K562 (cell line): ENCODE measurements at regions not wholly inside any gene's neighbourhood (a gene's known extent, or its start where the extent isn't known, plus 50 kb on each side); places are given as distances from the start of the nearest gene placed in this dataset.

Experiments
- ATAC-seq: fragments of 200-7000 bp; cut with Tn5 transposase; 3 replicates; pipeline ENCODE4 v1.9.1; 2020; ENCODE audit warnings: moderate library complexity
- BruUV-seq: library from RNA; stranded (reverse); fragments of 400-500 nt; replicated peaks from 2 replicates; lab custom pipeline; 2021; lab: Mats Ljungman, UMichigan
- CTCF ChIA-PET: fragments of 300-600 bp; formaldehyde crosslinking; extraction: SDS; loops from one replicate; lab custom pipeline; 2021; ENCODE audit warnings: low intra/inter-chr PET ratio; lab: Yijun Ruan, JAX
- POLR2A ChIA-PET: fragments of 300-600, 350-650 bp; sonication (Branson Sonifier 250); formaldehyde crosslinking; extraction: SDS; loops from one replicate; lab custom pipeline; 2021; ENCODE audit warnings: antibody characterized with exemption, inconsistent platforms; lab: Yijun Ruan, JAX
- DNase-seq, 4 experiments: peaks; one replicate each; pipeline versions ENCODE4 v3.0.0 to v3.0.0-alpha.2; 2011 to 2018; ENCODE audit warnings: low spot score in 3 of 4, mixed read lengths in 3 of 4; ENCODE audit errors: extremely low read depth in 1 of 4
- FAIRE-seq: peaks from 2 replicates; lab custom pipeline; 2011; peaks lifted over from hg19 to GRCh38; lab: Jason Lieb, UNC
- H2AFZ ChIP-seq: 2 replicates; pipeline ENCODE4 v1.6.0; 2011; ENCODE audit warnings: low read depth, low read length, control low read depth, inconsistent platforms
- H3K27ac ChIP-seq: fragments of 200-600 bp; 3 replicates; pipeline ENCODE4 v1.8.0; 2011; ENCODE audit warnings: low read depth, mild to moderate bottlenecking, control low read depth, inconsistent platforms, low read length, moderate library complexity, mixed read lengths; ENCODE audit errors: extremely low read depth
- H3K27me3 ChIP-seq, 2 experiments: fragments of 300-600 bp in 1 of 2; 2 replicates in 1 of 2; 3 replicates in 1 of 2; pipeline versions ENCODE4 v1.6.0 to v1.8.0; 2011; ENCODE audit warnings: inconsistent platforms in 2 of 2, low read length in 2 of 2, mild to moderate bottlenecking in 1 of 2, mixed read lengths in 1 of 2, moderate library complexity in 1 of 2; ENCODE audit not compliant: control insufficient read depth in 2 of 2, insufficient read depth in 2 of 2
- H3K36me3 ChIP-seq: fragments of 300-600 bp; 3 replicates; pipeline ENCODE4 v1.8.0; 2011; ENCODE audit warnings: mild to moderate bottlenecking, low read length, inconsistent platforms; ENCODE audit not compliant: control insufficient read depth, insufficient read depth
- H3K4me1 ChIP-seq, 2 experiments: fragments of 200-600 bp in 1 of 2; replicated peaks in 1 of 2; 2 replicates in 1 of 2; 3 replicates in 1 of 2; pipeline versions ENCODE4 v1.5.1 to v1.8.0; 2011; ENCODE audit warnings: inconsistent platforms in 2 of 2, low read length in 2 of 2, mild to moderate bottlenecking in 1 of 2, mixed read lengths in 1 of 2, moderate library complexity in 1 of 2; ENCODE audit not compliant: control insufficient read depth in 2 of 2, insufficient read depth in 2 of 2
- H3K4me2 ChIP-seq: 2 replicates; pipeline ENCODE4 v1.6.1; 2011; ENCODE audit warnings: low read length, control low read depth, inconsistent platforms, mixed read lengths; ENCODE audit not compliant: insufficient read depth
- H3K4me3 ChIP-seq: fragments of 200-600 bp; sonication (generic), shearing (Covaris generic); 2 replicates; pipeline ENCODE4 v1.5.1; 2016; ENCODE audit warnings: control low read depth, inconsistent platforms
- H3K79me2 ChIP-seq: fragments of 200-600 bp; 3 replicates; pipeline ENCODE4 v1.8.0; 2011; ENCODE audit warnings: low read length, inconsistent platforms; ENCODE audit not compliant: control insufficient read depth, insufficient read depth
- H3K9ac ChIP-seq, 2 experiments: 2 replicates each; pipeline versions ENCODE4 v1.6.0 to v1.6.1; 2011; ENCODE audit warnings: low read depth in 2 of 2, low read length in 2 of 2, control low read depth in 1 of 2, inconsistent platforms in 1 of 2, mild to moderate bottlenecking in 1 of 2, mixed read lengths in 1 of 2; ENCODE audit not compliant: insufficient read depth in 1 of 2
- H3K9me1 ChIP-seq: one replicate; pipeline ENCODE4 v1.6.0; 2011; ENCODE audit warnings: inconsistent platforms, mild to moderate bottlenecking, low read length, moderate library complexity; ENCODE audit not compliant: control insufficient read depth, insufficient read depth
- H3K9me3 ChIP-seq: replicated peaks from 2 replicates; pipeline ENCODE4 v1.5.1; 2011; ENCODE audit warnings: low read depth, low read length, inconsistent platforms; ENCODE audit not compliant: control insufficient read depth, insufficient read depth
- H4K20me1 ChIP-seq: replicated peaks from 2 replicates; pipeline ENCODE4 v1.6.1; 2011; ENCODE audit warnings: low read length, inconsistent platforms, mixed read lengths; ENCODE audit not compliant: control insufficient read depth, insufficient read depth
- BMI1 ChIP-seq: fragments of 150-350 bp; IDR thresholded peaks from 2 replicates; pipeline ENCODE4 v1.6.1; 2014; ENCODE audit warnings: low read length
- CCAR2 ChIP-seq: fragments of 200-400 bp; formaldehyde crosslinking; IDR thresholded peaks from 2 replicates; pipeline ENCODE4 v1.6.1; 2017; ENCODE audit warnings: mild to moderate bottlenecking, low read depth, low read length
- COPS2 ChIP-seq: fragments of 450-650 bp; conservative IDR thresholded peaks from 2 replicates; pipeline ENCODE4 v1.6.1; 2016; ENCODE audit warnings: mild to moderate bottlenecking, moderate library complexity
- DIDO1 ChIP-seq: fragments of 450-650 bp; IDR thresholded peaks from 2 replicates; pipeline ENCODE4 v1.6.1; 2016; ENCODE audit warnings: low read depth, missing biosample characterization, missing genetic modification characterization
- HMBOX1 ChIP-seq: sonication (generic); IDR thresholded peaks from 2 replicates; pipeline ENCODE4 v1.6.1; 2016
- JUND ChIP-seq, 2 experiments: IDR thresholded peaks; 2 replicates in 1 of 2; 3 replicates in 1 of 2; pipeline ENCODE4 v1.6.1; 2011; ENCODE audit warnings: borderline replicate concordance in 2 of 2, low read depth in 2 of 2, low read length in 2 of 2, improper control_type of control experiment in 1 of 2, missing biosample characterization in 1 of 2, missing genetic modification characterization in 1 of 2, missing genetic modification reagents in 1 of 2
- NELFE ChIP-seq: IDR thresholded peaks from 2 replicates; pipeline ENCODE4 v1.6.1; 2011; ENCODE audit warnings: mild to moderate bottlenecking; ENCODE audit not compliant: insufficient read depth, insufficient read length
- PCBP2 ChIP-seq: fragments of 200-400 bp; formaldehyde crosslinking; IDR thresholded peaks from 2 replicates; pipeline ENCODE4 v1.6.1; 2018; ENCODE audit warnings: low read length, low read depth, mild to moderate bottlenecking, moderate library complexity; ENCODE audit not compliant: poor library complexity, severe bottlenecking
- RBM14 ChIP-seq: fragments of 200-400 bp; formaldehyde crosslinking; IDR thresholded peaks from 2 replicates; pipeline ENCODE4 v1.6.1; 2018; ENCODE audit warnings: low read depth, mild to moderate bottlenecking, low read length, moderate library complexity, borderline replicate concordance; ENCODE audit not compliant: insufficient read depth
- RREB1 ChIP-seq: fragments of 250-450 bp; sonication (Bioruptor Pico); IDR thresholded peaks from 2 replicates; pipeline ENCODE4 v1.4.0; 2020
- ZNF76 ChIP-seq: fragments of 250-450 bp; sonication (Bioruptor Pico); IDR thresholded peaks from 2 replicates; pipeline ENCODE4 v1.4.0; 2020; ENCODE audit warnings: mild to moderate bottlenecking, moderate library complexity, borderline replicate concordance
- WGBS: fragments of 100-300 bp; shearing (Covaris generic); methylation state at CpG from one replicate; pipeline ENCODE4 v1.1.6; 2016; ENCODE audit warnings: low coverage, mixed read lengths; ENCODE audit not compliant: insufficient coverage; ENCODE audit errors: missing lambda C conversion rate; 5-methylcytosine and 5-hydroxymethylcytosine counted together
- in situ Hi-C: fragments of 300-500 bp; cut with MboI; formaldehyde crosslinking; loops from 4 replicates; pipeline ENCODE4 v1.15.0; 2018; ENCODE audit warnings: inconsistent platforms, mixed read lengths
- intact Hi-C: fragments of 100-400 bp; cut with micrococcal nuclease; formaldehyde crosslinking; loops from 2 replicates; pipeline ENCODE4 v1.14.2; 2022
- TF ChIP-seq, protein P1 (sequence below): fragments of 450-650 bp; IDR thresholded peaks from one replicate; pipeline ENCODE4 v1.6.1; 2018; ENCODE audit warnings: mild to moderate bottlenecking, moderate library complexity; ENCODE audit not compliant: partially characterized antibody

- Histone ChIP-seq H3K9me1 (no peaks in the 10 kb centered on the region), H2AFZ (no peak overlapping the region), H3K27ac (no peak overlapping the region), H3K4me1 (no peaks in the 10 kb centered on the region), H4K20me1 (no peaks in the 10 kb centered on the region), H3K36me3 (no peaks in the 10 kb centered on the region), H3K79me2 (no peaks in the 10 kb centered on the region), H3K9ac (no peak overlapping the region), H3K27me3 (no peaks in the 10 kb centered on the region; a peak in 1 of 5 replicates), H3K9me3 (no peaks in the 10 kb centered on the region), H3K4me3 (no peak overlapping the region), H3K4me2 (no peak overlapping the region)
- DNase-seq (no peak), FAIRE-seq (no peak), ATAC-seq (no peak)
- in situ Hi-C loops (no loop called here), intact Hi-C loops (no loop called here)
- POLR2A ChIA-PET: no interaction called here
- no TSS peak for BruUV-seq
- 0% methylated on average over 3 of the region's 3 CpGs for WGBS
- TF ChIP-seq NELFE (no peak), DIDO1 (tag) (no peak), JUND (IDR thresholded peaks at IDR 0.05; ENCODE audit: borderline replicate concordance, low read depth, low read length) (no peak), JUND (tag; IDR thresholded peaks at IDR 0.05; ENCODE audit: borderline replicate concordance, low read depth, low read length) (no peak), BMI1 (no peak), ZNF76 (CRISPR knock-in tag) (no peak), RREB1 (no peak), CCAR2 (no peak), RBM14 (no peak), COPS2 (no peak), HMBOX1 (no peak), PCBP2 (no peak)
- TF ChIP-seq, protein P1, sequence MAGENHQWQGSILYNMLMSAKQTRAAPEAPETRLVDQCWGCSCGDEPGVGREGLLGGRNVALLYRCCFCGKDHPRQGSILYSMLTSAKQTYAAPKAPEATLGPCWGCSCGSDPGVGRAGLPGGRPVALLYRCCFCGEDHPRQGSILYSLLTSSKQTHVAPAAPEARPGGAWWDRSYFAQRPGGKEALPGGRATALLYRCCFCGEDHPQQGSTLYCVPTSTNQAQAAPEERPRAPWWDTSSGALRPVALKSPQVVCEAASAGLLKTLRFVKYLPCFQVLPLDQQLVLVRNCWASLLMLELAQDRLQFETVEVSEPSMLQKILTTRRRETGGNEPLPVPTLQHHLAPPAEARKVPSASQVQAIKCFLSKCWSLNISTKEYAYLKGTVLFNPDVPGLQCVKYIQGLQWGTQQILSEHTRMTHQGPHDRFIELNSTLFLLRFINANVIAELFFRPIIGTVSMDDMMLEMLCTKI: no peak
- CTCF ChIA-PET: no interaction called here
These were observed 312.2 kb downstream of the TMEM114 start for GRCh38 chr16:8278031-8278580.
